ENCODE measurements at regions not wholly inside any gene's neighbourhood (a gene's known extent, or its start where the extent isn't known, plus 50 kb on each side); places are given as distances from the start of the nearest gene placed in this dataset.

- H3K9ac ChIP-seq (replicated peaks in 1 of 4; ENCODE audit: extremely low read depth in 1 of 4, low read depth in 3 of 4, low read length in 3 of 4): no peak overlapping the region
- no peak overlapping the region for H2AFZ ChIP-seq (ENCODE audit: low read length)
- no peak overlapping the region for H4K8ac ChIP-seq (ENCODE audit: extremely low read depth, insufficient read depth, low read length)
- H2BK15ac ChIP-seq (ENCODE audit: low read length): no peak overlapping the region
- no peaks in the 10 kb centered on the region for H3K4me1 ChIP-seq (replicated peaks in 1 of 4; ENCODE audit: control insufficient read depth in 3 of 4, insufficient read depth in 4 of 4, low read length in 3 of 4)
- no peak overlapping the region for H2BK120ac ChIP-seq (replicated peaks; ENCODE audit: low read depth, low read length)
- no peaks in the 10 kb centered on the region for H3K36me3 ChIP-seq (ENCODE audit: control insufficient read depth in 2 of 4, insufficient read depth in 4 of 4, low read length in 3 of 4)
- H3K79me1 ChIP-seq (ENCODE audit: low read depth, low read length): no peaks in the 10 kb centered on the region
- no peak overlapping the region for H3K14ac ChIP-seq (ENCODE audit: insufficient read length)
- H4K5ac ChIP-seq (ENCODE audit: insufficient read length, low read depth, low read length): no peak overlapping the region
- H3K4me3 ChIP-seq (ENCODE audit: extremely low read depth in 1 of 4, insufficient read depth in 2 of 4, low read depth in 3 of 4, low read length in 4 of 4): no peak overlapping the region
- H2BK20ac ChIP-seq (ENCODE audit: low read length): no peak overlapping the region
- ChIA-PET POLR2A (ENCODE audit: partially characterized antibody) (no interaction called here), CTCF (ENCODE audit: partially characterized antibody) (interaction anchor here (1.3 to 1.6 kb wide), 2 partner anchors 13 to 54 kb away, joined by 4 to 5 read pairs; no protein-coding TSS in a partner anchor)
- no peak overlapping the region for H3K23ac ChIP-seq (ENCODE audit: insufficient read length)
- DNase-seq (ENCODE audit: low read depth in 1 of 2, low spot score in 2 of 2) (no peak), FAIRE-seq (no peak)
- H3K27me3 ChIP-seq (replicated peaks in 1 of 4; ENCODE audit: control insufficient read depth in 3 of 4, extremely low read depth in 1 of 4, insufficient read depth in 3 of 4, low read length in 3 of 4): no peaks in the 10 kb centered on the region
- 90% methylated on average over 1 of the region's 1 CpG; no CpG with 5 or more reads in 1 of the 2 experiments for WGBS, 2 experiments (ENCODE audit: extremely low coverage in 1 of 2, insufficient coverage in 1 of 2, insufficient read length in 1 of 2, insufficient replicate concordance in 2 of 2, low coverage in 1 of 2, low lambda C conversion rate in 2 of 2, missing lambda C conversion rate in 1 of 2)
- no peaks in the 10 kb centered on the region for H3K23me2 ChIP-seq (ENCODE audit: low read depth, low read length)
- H3K18ac ChIP-seq (ENCODE audit: extremely low read depth, low read length): no peak overlapping the region
- no peak overlapping the region for H2BK12ac ChIP-seq (ENCODE audit: low read depth, low read length)
- H3K27ac ChIP-seq (ENCODE audit: low read depth, low read length): no peak overlapping the region
- H3K56ac ChIP-seq (replicated peaks; ENCODE audit: insufficient read length, low read depth, low read length): no peak overlapping the region
- no peak overlapping the region for H2AK5ac ChIP-seq (ENCODE audit: low read depth, low read length)
- H3K4ac ChIP-seq (replicated peaks; ENCODE audit: insufficient read length, low read depth, low read length): no peak overlapping the region
- H4K20me1 ChIP-seq (replicated peaks in 1 of 2; ENCODE audit: control insufficient read depth in 1 of 2, insufficient read depth in 2 of 2, low read length in 2 of 2): no peaks in the 10 kb centered on the region
- H2BK5ac ChIP-seq (ENCODE audit: low read depth, low read length): no peak overlapping the region
- no peak overlapping the region for H4K91ac ChIP-seq (replicated peaks; ENCODE audit: insufficient read length, low read length)
- H3K9me3 ChIP-seq (ENCODE audit: insufficient read depth in 2 of 2, low read depth in 1 of 2, low read length in 1 of 2): no peaks in the 10 kb centered on the region
- no peak for TF ChIP-seq KDM1A (IDR thresholded peaks at IDR 0.05; ENCODE audit: borderline replicate concordance, low read length)
- TF ChIP-seq ATF3 (IDR thresholded peaks at IDR 0.05; ENCODE audit: insufficient read depth, low read depth, low read length): no peak
- TF ChIP-seq CEBPB (IDR thresholded peaks at IDR 0.05; ENCODE audit: low read depth, low read length): no peak
- TF ChIP-seq RFX5 (IDR thresholded peaks at IDR 0.05; ENCODE audit: borderline replicate concordance, low read depth, low read length): no peak
- no peak for TF ChIP-seq CTBP2 (IDR thresholded peaks at IDR 0.05; ENCODE audit: borderline replicate concordance, insufficient read depth, insufficient read length, low read length)
- no peak for TF ChIP-seq TAF1 (IDR thresholded peaks at IDR 0.05; ENCODE audit: low read depth, low read length)
- H3K4me2 ChIP-seq (ENCODE audit: insufficient read depth in 1 of 2, low read depth in 2 of 2, low read length in 2 of 2): no peak overlapping the region
- H3K79me2 ChIP-seq (ENCODE audit: control insufficient read depth in 1 of 2, insufficient read depth in 2 of 2, low read length in 2 of 2): no peaks in the 10 kb centered on the region
Observed at GRCh38 chr9:7456793-7457530, 342.6 kb downstream of the DMAC1 start.

All from H1 (cell line).